Stimulated activated CD4-positive, alpha-beta T cell treated with anti-CD3 and anti-CD28 coated beads, Interleukin-15, amount 100 ng/mL, for 24 hours (primary cell): ENCODE measurements at regions not wholly inside any gene's neighbourhood (a gene's known extent, or its start where the extent isn't known, plus 50 kb on each side); places are given as distances from the start of the nearest gene placed in this dataset.
"Not testable (repeated sequence)": the region's sequence is repeated elsewhere in the genome, so short reads cannot be mapped to it uniquely, and the experiment has no call there.

ENCODE experiments used
- DNase-seq: peaks from one replicate; pipeline ENCODE4 v3.0.0-alpha.2; 2020

GRCh38 chr17:13874134-13874533, 195.2 kb upstream of the COX10 start:
- DNase-seq, result no peak

DNA sequence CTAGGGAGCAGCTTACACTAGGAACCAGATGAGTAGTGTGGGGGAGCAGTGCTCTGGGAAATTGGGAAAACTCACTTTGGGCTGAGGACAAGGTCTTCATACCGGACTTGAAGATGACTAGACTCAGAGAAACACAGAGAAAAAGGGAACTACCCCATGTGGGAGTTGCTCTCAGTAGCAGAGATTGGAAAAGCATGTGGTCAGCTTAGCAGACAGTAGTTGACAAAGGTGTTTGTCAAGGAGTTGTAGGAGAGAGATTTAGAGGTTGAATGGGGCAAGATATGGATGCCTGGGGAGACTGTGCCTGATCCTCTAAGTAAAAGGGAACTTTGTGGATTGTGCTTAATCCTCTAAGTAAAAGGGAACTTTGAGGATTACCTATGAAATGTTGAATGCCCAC, 194.5 kb upstream of the COX10 start:
- DNase-seq, result no peak

- no peak for DNase-seq
Observed at GRCh38 chr17:13879961-13880466, 189.3 kb upstream of the COX10 start.

DNA sequence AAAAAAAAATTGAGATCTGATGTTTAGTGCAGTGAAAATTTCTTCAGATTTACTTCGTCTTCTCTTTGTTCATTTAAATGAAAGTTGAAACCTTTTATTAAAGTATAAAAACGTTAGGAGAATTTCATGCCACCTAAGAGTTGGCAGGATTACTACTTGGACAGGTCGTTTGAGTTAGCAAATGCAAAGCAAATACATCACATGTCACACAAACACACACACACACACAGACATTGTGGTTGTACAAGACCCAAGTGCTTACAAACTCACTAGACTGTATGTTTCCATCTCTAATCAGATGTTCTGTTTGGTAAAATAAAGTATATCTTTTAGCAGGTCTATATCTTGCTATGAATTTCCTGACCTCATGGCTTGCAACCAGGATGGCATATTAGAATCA, 185.6 kb upstream of the COX10 start:
- DNase-seq, result no peak

DNA sequence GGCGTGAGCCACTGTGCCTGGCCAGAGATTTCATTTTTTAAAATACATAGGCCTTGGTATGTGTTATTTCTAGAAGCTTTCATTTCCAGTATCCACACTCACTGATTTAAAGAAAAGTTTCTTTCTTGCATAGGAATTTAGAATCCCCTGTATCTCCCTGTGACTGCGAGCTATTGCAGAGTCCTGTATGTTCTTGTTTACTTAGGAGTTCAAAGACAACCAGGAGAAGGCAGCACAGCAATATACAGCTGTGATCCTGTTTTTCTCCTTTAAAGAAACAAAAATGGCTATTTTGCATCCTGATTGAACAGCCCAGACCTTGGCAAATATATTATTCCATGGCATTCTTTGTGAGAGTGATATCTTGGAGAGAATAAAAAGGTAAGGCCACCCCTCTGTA, 185.0 kb upstream of the COX10 start:
- DNase-seq, result no peak

- no peak for DNase-seq
Observed at GRCh38 chr17:13885550-13885949, 183.8 kb upstream of the COX10 start.

GRCh38 chr17:13885953-13886889, 183.1 kb upstream of the COX10 start:
- DNase-seq, result no peak

DNA sequence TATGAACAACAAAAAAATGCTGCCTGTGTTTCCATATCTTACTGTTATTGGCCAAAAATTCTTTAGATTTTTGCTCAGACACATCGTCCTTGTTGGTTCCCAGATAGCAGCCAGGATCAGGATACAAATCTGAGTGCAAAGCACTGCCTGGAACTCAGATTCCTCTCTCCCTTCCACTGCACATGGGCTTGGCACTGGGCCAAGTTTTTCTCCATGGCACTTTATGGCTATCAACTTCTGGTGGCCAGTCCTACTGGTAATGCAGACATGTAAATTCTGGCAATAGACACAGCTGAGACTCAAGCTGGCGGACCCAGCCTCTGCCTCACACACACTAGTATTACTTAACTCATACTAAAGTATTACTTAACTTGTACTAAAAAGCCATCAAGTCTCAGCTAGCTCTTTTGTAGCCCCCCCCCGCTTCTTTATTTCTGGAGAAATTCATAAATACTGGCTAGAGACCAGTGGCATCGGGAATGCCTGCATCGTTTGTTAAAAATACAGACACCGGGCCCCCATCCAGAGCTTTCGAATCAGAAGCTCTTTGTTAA, 181.2 kb upstream of the COX10 start:
- DNase-seq, result no peak

DNA sequence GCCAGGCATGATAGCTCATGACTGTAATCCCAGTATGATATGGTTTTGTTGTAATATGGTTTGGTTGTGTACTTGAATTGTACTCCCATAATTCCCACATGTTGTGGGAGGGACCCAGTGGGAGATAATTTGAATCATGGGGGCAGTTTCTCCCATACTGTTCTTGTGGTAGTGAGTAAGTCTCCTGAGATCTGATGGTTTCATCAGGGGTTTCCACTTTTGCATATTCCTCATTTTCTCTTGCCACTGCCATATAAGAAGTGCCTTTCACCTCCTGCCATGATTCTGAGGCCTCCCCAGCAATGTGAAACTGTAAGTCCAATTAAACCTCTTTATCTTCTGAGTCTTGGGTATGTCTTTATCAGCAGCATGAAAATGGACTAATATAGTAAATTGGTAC, 160.3 kb upstream of the COX10 start:
- DNase-seq, result not testable (repeated sequence)

GRCh38 chr17:13909901-13910519, 159.3 kb upstream of the COX10 start:
- no peak for DNase-seq

DNA sequence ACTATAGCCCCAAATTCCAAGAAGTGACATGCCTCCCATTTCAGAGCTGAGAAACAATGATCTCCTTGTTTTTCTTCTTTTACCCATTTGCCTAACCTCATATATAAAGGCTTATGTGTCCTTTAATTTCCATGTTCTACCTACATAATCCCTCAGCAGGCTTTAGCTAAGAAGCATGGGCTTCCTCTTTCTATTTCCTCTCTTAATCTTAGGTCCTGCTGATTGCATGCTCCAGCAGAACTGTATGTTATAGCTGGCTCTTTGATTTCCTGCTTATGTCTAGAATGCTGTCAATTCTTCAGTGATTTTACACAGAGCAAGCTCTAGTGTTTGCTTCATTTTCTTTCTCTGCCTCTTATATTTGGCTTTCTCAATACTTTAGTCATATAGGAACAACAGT, 151.7 kb upstream of the COX10 start:
- no peak for DNase-seq

DNA sequence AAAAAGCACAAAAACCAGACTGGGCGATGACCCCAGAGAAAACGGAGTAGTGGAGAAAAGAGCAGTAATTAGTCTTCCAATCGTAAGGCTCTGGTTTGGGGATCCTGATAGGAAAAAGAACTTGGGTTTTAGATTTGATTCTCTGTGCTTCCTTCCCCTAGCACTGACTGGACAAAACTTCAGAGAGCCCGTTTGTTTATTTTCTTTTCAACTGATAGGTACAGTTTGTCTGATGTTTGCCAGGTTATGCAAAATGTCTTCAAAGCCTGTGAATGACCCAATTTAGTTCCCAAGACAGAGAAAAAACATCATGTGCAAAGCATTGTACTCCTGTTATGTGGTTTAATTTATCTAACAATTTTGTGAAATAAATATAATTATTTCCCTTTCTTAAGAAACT, 151.1 kb upstream of the COX10 start:
- no peak for DNase-seq

DNA sequence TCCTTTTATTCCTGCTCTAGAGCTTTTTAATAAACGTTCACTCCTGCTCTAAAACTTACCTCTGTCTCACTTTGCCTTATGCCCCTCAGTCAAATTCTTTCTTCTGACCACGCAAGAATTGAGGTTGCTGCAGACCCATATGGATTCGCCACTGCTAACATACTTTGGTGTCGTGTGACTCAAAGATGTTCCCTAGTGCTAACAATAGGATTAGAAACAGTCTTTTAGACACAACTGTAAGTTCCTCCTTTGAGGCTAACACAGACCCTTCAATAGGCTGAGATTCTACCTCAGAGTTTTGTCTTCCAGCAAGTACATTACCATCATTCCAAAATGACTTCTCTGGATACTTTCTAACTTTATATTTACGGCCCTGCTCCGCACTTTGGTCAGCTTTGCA, 149.5 kb upstream of the COX10 start:
- DNase-seq, result no peak

DNA sequence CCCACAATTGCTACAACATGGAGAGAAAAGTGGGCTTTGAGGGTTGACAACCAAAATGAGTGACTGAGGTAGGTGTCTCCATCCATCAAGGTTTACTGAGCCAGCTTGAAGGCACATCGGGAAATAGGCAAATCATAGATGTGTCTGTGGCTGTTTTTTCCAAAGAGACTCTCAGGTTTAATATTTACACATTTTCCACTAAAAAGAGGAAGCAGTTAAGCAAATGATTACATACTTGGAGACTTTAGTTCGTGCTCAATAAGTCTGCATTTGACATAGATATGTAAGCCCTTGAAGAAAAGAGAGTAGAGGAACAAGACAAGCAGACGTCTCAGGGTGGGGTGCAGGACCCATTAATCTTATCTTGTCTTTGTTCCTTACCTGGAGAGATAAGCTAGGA, 148.9 kb upstream of the COX10 start:
- no peak for DNase-seq

- DNase-seq, result no peak
Observed at GRCh38 chr17:13921841-13922776, 147.2 kb upstream of the COX10 start.

DNA sequence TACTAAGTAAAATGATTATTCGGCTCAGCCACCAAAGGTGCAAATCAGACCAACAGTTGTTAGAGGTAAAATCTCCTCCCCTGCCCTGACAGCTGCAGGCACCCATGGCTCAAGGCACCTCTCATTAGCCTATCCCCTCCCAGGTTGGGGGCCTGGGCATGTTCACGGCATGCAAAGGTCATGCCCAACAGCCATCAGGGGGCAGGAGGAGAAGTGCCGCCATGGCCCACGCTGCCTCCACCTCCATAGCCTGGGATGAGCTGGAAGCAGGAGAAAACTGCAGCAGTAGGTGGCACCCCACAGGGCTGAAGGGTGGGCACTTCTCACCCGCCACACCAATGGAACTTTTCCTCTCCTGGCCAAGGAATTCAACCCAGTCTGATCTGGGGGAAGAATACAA, 146.4 kb upstream of the COX10 start:
- no peak for DNase-seq

- DNase-seq, result no peak
Observed at GRCh38 chr17:13925579-13925978, 143.7 kb upstream of the COX10 start.

DNA sequence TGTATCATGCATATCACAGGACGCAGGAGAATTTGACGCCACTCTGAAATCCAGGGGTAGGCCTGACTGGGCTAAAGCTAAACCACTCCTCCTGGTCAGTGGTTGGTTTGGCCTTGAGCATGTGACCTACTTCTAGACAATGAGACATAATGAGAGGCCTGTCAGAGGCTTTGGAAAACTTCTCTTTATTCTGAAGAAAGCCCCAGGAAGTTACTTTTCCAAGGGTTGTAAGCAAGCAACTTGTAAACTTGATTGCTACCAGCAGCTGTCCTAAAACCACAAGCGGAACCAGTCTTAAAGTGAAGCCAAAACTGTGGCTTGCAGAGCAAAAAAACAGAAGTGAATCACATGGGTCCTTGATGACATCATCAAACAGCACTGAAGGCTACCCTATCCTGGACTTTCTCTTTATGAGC, 138.2 kb upstream of the COX10 start:
- no peak for DNase-seq

GRCh38 chr17:13931800-13932460, 137.4 kb upstream of the COX10 start:
- DNase-seq, result no peak

- no peak for DNase-seq
Observed at GRCh38 chr17:13933441-13934276, 135.6 kb upstream of the COX10 start.

DNA sequence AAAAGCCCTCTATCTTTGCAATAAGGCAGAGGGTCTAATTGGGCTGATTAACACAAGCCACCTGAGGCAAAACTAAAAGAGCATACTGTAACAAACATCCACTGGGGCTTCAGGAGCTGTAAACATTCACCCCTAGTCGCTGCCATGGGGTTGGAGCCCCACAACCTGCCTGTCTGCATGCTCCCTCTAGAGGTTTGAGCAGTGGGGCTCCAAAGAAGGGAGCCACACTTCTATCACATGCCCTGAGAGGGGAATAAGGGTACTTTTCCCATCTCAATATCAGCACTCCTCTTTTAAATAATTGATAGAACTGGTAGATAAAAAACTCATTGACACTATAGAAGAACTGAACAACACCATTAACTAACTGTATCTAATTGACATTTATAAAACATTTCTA, 130.1 kb upstream of the COX10 start:
- DNase-seq, result no peak
